ENCODE measurements at regions not wholly inside any gene's neighbourhood (a gene's known extent, or its start where the extent isn't known, plus 50 kb on each side); places are given as distances from the start of the nearest gene placed in this dataset.

DNA sequence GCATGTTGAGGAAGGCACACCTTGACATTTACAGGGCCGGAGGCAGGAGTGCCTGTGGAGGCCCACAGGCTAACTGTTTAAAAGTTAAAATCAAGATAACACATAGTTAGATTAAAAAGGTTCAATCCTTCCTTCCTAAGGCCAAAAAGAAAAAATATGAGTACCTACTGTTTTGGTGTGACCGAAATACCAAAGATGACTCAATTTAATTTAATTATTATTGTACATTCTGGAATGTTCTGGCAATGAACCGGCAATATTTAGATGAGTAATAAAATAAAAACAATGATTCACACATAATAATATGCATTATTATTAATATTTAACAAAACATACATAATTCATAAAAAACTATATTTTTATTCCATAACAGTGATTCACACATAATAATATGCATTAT is 136.8 kb upstream of the NTF3 start:
- Histone ChIP-seq H3K27me3 (no peaks in the 10 kb centered on the region), H3K36me3 (no peaks in the 10 kb centered on the region), H3K9me3 (no peaks in the 10 kb centered on the region), H3K27ac (no peak overlapping the region), H3K4me3 (no peak overlapping the region), H3K4me1 (no peaks in the 10 kb centered on the region)
- DNase-seq (ENCODE audit: low spot score), result no peak
- TF ChIP-seq, protein P1, sequence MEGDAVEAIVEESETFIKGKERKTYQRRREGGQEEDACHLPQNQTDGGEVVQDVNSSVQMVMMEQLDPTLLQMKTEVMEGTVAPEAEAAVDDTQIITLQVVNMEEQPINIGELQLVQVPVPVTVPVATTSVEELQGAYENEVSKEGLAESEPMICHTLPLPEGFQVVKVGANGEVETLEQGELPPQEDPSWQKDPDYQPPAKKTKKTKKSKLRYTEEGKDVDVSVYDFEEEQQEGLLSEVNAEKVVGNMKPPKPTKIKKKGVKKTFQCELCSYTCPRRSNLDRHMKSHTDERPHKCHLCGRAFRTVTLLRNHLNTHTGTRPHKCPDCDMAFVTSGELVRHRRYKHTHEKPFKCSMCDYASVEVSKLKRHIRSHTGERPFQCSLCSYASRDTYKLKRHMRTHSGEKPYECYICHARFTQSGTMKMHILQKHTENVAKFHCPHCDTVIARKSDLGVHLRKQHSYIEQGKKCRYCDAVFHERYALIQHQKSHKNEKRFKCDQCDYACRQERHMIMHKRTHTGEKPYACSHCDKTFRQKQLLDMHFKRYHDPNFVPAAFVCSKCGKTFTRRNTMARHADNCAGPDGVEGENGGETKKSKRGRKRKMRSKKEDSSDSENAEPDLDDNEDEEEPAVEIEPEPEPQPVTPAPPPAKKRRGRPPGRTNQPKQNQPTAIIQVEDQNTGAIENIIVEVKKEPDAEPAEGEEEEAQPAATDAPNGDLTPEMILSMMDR (IDR thresholded peaks at IDR 0.05), result no peak

DNA sequence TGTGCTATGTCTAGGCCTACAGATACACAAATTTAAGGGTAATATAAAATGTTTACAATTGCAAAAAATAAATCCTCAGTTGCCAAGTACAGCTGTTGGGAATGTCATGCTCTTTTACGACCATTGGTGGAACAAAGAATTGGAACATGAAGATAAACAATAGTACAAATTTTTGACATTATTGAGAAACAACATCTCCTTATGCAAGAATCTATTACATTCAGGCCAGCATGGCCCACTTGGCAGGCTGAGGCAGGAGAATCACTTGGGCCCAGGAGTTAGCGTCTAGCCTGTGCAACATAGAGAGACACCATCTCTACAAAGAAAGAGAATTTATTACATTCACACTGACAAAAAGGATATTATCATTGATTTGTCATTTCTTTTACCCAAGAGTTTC is 135.9 kb upstream of the NTF3 start:
- Histone ChIP-seq H3K27me3 (no peaks in the 10 kb centered on the region), H3K4me1 (no peaks in the 10 kb centered on the region), H3K27ac (no peak overlapping the region), H3K36me3 (no peaks in the 10 kb centered on the region), H3K9me3 (no peaks in the 10 kb centered on the region), H3K4me3 (no peak overlapping the region)
- TF ChIP-seq, protein P1 (IDR thresholded peaks at IDR 0.05), result no peak
- DNase-seq (ENCODE audit: low spot score), result no peak

- no peak overlapping the region for H3K4me3 ChIP-seq
- no peak for DNase-seq (ENCODE audit: low spot score)
Measured at GRCh38 chr12:5301539-5301938, 130.4 kb upstream of the NTF3 start.

DNA sequence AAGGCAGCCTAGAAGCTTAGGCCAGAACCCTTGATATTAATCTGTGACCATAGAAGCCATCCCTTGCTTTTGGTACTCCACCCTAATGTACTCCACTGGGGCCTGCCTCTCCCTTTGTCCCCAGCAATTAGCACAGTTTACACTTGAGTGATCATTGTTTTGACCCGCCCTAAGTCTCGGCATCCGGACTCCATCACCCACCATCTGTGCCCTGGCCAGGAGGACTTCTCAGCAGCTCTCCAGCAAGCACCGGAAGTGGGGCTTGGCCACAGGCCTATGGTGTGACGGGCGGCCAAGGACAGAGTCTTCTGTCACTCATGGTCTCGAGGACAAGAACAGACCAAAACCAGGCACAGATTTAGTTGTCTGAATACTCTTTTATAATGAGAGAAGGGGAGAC is 126.5 kb upstream of the NTF3 start:
- Histone ChIP-seq H3K4me3 (no peak overlapping the region), H3K27ac (no peak overlapping the region), H3K36me3 (no peaks in the 10 kb centered on the region), H3K27me3 (no peaks in the 10 kb centered on the region), H3K9me3 (no peaks in the 10 kb centered on the region), H3K4me1 (no peaks in the 10 kb centered on the region)
- TF ChIP-seq, protein P1 (IDR thresholded peaks at IDR 0.05), result no peak
- DNase-seq (ENCODE audit: low spot score), result no peak

More at GRCh38 chr12:5301539-5301938, 130.4 kb upstream of the NTF3 start:
- no peaks in the 10 kb centered on the region for H3K27me3 ChIP-seq
- no peaks in the 10 kb centered on the region for H3K4me1 ChIP-seq
- no peak overlapping the region for H3K27ac ChIP-seq
- no peaks in the 10 kb centered on the region for H3K9me3 ChIP-seq
- no peaks in the 10 kb centered on the region for H3K36me3 ChIP-seq
- TF ChIP-seq, protein P1 (IDR thresholded peaks at IDR 0.05), result no peak

DNA sequence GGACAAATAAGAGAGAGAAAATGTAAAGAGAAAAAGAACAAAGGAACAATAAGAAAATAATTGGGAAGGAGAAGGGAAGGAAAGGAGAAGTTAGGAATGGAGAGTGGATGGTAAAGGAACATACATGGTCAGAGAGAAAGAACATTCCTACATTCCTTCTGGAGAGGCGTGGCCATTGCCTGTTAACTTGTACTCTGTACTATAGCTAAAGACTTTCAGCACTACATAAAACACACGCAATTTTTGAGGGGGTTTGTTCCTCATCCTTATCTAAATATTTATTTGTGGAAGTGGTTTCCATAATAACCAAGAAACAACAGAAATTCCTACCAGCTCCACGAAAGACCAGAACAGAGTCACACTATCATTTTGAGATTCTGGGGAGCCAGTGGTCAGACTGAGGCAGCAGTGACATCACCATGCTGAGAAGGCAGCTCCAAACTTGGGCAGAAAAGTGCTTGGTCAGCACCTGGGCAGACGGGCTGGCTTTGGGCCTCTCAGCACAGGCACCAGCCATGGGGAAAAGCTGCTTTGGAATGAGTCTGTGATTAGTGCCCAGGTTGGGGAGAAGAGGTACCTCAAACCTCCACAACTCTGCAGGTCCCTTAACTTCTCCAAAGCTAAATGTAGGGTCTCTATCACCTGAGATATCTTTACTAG is 125.9 kb upstream of the NTF3 start:
- H3K27ac ChIP-seq, result no peak overlapping the region
- no peaks in the 10 kb centered on the region for H3K4me1 ChIP-seq
- no peaks in the 10 kb centered on the region for H3K9me3 ChIP-seq
- DNase-seq (ENCODE audit: low spot score), result no peak
- H3K27me3 ChIP-seq, result no peaks in the 10 kb centered on the region
- H3K36me3 ChIP-seq, result no peaks in the 10 kb centered on the region
- TF ChIP-seq, protein P1 (IDR thresholded peaks at IDR 0.05), result no peak
- H3K4me3 ChIP-seq, result no peak overlapping the region

DNA sequence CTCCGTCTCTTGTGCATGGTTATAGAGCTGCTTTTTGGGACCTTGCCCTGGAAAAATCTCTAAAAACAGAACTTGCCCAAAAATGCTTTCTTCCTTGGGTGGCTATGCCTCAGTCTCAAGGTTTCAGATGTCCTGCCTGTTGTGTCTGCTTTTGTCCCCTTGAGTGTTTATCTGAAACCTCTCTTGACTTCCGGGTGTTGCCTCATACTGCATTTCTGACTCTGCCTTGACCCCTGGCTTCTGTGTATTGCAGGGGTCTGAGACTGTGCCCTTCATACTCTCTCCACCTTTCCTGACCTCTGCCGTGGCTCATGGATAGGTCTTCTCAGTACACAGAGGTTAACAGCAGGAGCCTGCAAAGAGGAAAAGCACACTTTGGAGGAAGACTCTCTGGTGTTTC is 124.8 kb upstream of the NTF3 start:
- no peak for DNase-seq (ENCODE audit: low spot score)
- H3K36me3 ChIP-seq, result no peaks in the 10 kb centered on the region
- H3K4me3 ChIP-seq, result no peak overlapping the region
- H3K27ac ChIP-seq, result no peak overlapping the region
- H3K9me3 ChIP-seq, result no peaks in the 10 kb centered on the region
- H3K4me1 ChIP-seq, result no peaks in the 10 kb centered on the region
- TF ChIP-seq, protein P1 (IDR thresholded peaks at IDR 0.05), result no peak
- no peaks in the 10 kb centered on the region for H3K27me3 ChIP-seq
